Activated CD4-positive, alpha-beta T cell treated with anti-CD3 and anti-CD28 coated beads for 36 hours (primary cell): ENCODE measurements at regions not wholly inside any gene's neighbourhood (a gene's known extent, or its start where the extent isn't known, plus 50 kb on each side); places are given as distances from the start of the nearest gene placed in this dataset.
"Not testable (repeated sequence)": the region's sequence is repeated elsewhere in the genome, so short reads cannot be mapped to it uniquely, and the experiment has no call there.

Experiments used
- ATAC-seq: fragments of 200-7000 bp; cut with Tn5 transposase; one replicate; pipeline ENCODE4 v1.10.0; 2021; ENCODE audit warnings: mild to moderate bottlenecking, moderate library complexity
- CTCF ChIA-PET: fragments of 350-600 bp; sonication (Branson Sonifier 250); formaldehyde crosslinking; loops from one replicate; lab custom pipeline; 2021; ENCODE audit warnings: antibody characterized with exemption; lab: Charles Lee
- POLR2A ChIA-PET: fragments of 350-600 bp; sonication (Branson Sonifier 250); formaldehyde crosslinking; loops from one replicate; lab custom pipeline; 2021; ENCODE audit warnings: antibody characterized with exemption, inconsistent platforms; lab: Charles Lee
- DNase-seq: peaks from one replicate; pipeline ENCODE4 v3.0.0-alpha.2; 2020
- H3K27ac Mint-ChIP-seq: one replicate; pipeline ENCODE4 v1.8.0; 2021; ENCODE audit warnings: mixed read lengths
- H3K27me3 Mint-ChIP-seq: one replicate; pipeline ENCODE4 v1.8.0; 2021; ENCODE audit warnings: mixed read lengths
- H3K36me3 Mint-ChIP-seq: one replicate; pipeline ENCODE4 v1.8.0; 2021; ENCODE audit warnings: low read depth, mixed read lengths
- H3K4me1 Mint-ChIP-seq: one replicate; pipeline ENCODE4 v1.8.0; 2021; ENCODE audit warnings: mixed read lengths
- H3K4me3 Mint-ChIP-seq: one replicate; pipeline ENCODE4 v1.8.0; 2021; ENCODE audit warnings: mild to moderate bottlenecking, moderate library complexity, mixed read lengths
- H3K9me3 Mint-ChIP-seq: one replicate; pipeline ENCODE4 v1.8.0; 2021; ENCODE audit warnings: low read depth, mixed read lengths
- intact Hi-C, 2 experiments: fragments of 100-400 bp; cut with DNase I in 1 of 2; cut with micrococcal nuclease in 1 of 2; formaldehyde crosslinking; loops; one replicate each; pipeline versions ENCODE4 v1.14.2 to v1.15.1; 2022 to 2024; cut with DNase I, micrococcal nuclease

GRCh38 chr19:30066781-30067759, 125.0 kb downstream of the URI1 start:
- intact Hi-C loops, result no loop called here
- Mint-ChIP-seq H3K4me3 (no peak overlapping the region), H3K36me3 (no peaks in the 10 kb centered on the region), H3K27ac (no peak overlapping the region), H3K4me1 (no peaks in the 10 kb centered on the region), H3K27me3 (no peaks in the 10 kb centered on the region), H3K9me3 (no peaks in the 10 kb centered on the region)
- no peak for ATAC-seq
- ChIA-PET CTCF (interaction anchor here (0.5 to 1.1 kb wide), 2 partner anchors 11 to 485 kb away, joined by 3 read pairs; no protein-coding TSS in a partner anchor), POLR2A (interaction anchor here (0.6 kb wide), 1 partner anchor 73 kb away, joined by 4 read pairs; no protein-coding TSS in a partner anchor)
- no peak for DNase-seq

- H3K4me1 Mint-ChIP-seq, H3K9me3 Mint-ChIP-seq, intact Hi-C loops, DNase-seq, H3K27me3 Mint-ChIP-seq, H3K36me3 Mint-ChIP-seq, H3K27ac Mint-ChIP-seq, POLR2A ChIA-PET, CTCF ChIA-PET, ATAC-seq, H3K4me3 Mint-ChIP-seq: not testable (repeated sequence)
These were observed 126.0 kb downstream of the URI1 start for GRCh38 chr19:30067956-30068506.

- ATAC-seq, result no peak
- no peak overlapping the region for H3K27ac Mint-ChIP-seq
- ChIA-PET POLR2A (no interaction called here), CTCF (no interaction called here)
- intact Hi-C loops, result no loop called here
- no peaks in the 10 kb centered on the region for H3K27me3 Mint-ChIP-seq
- H3K4me3 Mint-ChIP-seq, result no peak overlapping the region
- H3K36me3 Mint-ChIP-seq, result no peaks in the 10 kb centered on the region
- no peak for DNase-seq
- H3K4me1 Mint-ChIP-seq, result no peaks in the 10 kb centered on the region
- no peaks in the 10 kb centered on the region for H3K9me3 Mint-ChIP-seq
These were observed 126.7 kb downstream of the URI1 start for GRCh38 chr19:30068528-30069395.

- intact Hi-C loops, result no loop called here
- POLR2A ChIA-PET, result no interaction called here
- no peak for ATAC-seq
- DNase-seq, result no peak
- Mint-ChIP-seq H3K4me1 (no peaks in the 10 kb centered on the region), H3K4me3 (no peak overlapping the region), H3K27ac (no peak overlapping the region), H3K9me3 (no peaks in the 10 kb centered on the region), H3K36me3 (no peaks in the 10 kb centered on the region), H3K27me3 (no peaks in the 10 kb centered on the region)
- CTCF ChIA-PET, result no interaction called here
These were observed 127.6 kb downstream of the URI1 start for GRCh38 chr19:30069535-30070197.

- H3K4me1 Mint-ChIP-seq, result no peaks in the 10 kb centered on the region
- no peaks in the 10 kb centered on the region for H3K36me3 Mint-ChIP-seq
- H3K4me3 Mint-ChIP-seq, result no peak overlapping the region
- ChIA-PET CTCF (no interaction called here), POLR2A (no interaction called here)
- DNase-seq (no peak), ATAC-seq (no peak)
- H3K9me3 Mint-ChIP-seq, result no peaks in the 10 kb centered on the region
- intact Hi-C loops, result no loop called here
- no peaks in the 10 kb centered on the region for H3K27me3 Mint-ChIP-seq
- no peak overlapping the region for H3K27ac Mint-ChIP-seq
These were observed 128.3 kb downstream of the URI1 start for GRCh38 chr19:30070198-30070967.

GRCh38 chr19:30070968-30071632, 129.1 kb downstream of the URI1 start:
- intact Hi-C loops, result no loop called here
- no peaks in the 10 kb centered on the region for H3K9me3 Mint-ChIP-seq
- H3K36me3 Mint-ChIP-seq, result no peaks in the 10 kb centered on the region
- DNase-seq, result no peak
- no peak overlapping the region for H3K27ac Mint-ChIP-seq
- CTCF ChIA-PET, result no interaction called here
- no peak for ATAC-seq
- POLR2A ChIA-PET, result interaction anchor here (0.7 kb wide), 1 partner anchor 550 kb away, joined by 3 read pairs; no protein-coding TSS in a partner anchor
- H3K4me3 Mint-ChIP-seq, result no peak overlapping the region
- H3K4me1 Mint-ChIP-seq, result no peaks in the 10 kb centered on the region
- H3K27me3 Mint-ChIP-seq, result peaks cover 2% of the 10 kb centered on the region

GRCh38 chr19:30071871-30072270, 129.8 kb downstream of the URI1 start:
- intact Hi-C loops, result no loop called here
- Mint-ChIP-seq H3K9me3 (no peaks in the 10 kb centered on the region), H3K36me3 (no peaks in the 10 kb centered on the region), H3K4me1 (no peaks in the 10 kb centered on the region), H3K27ac (no peak overlapping the region), H3K27me3 (peaks cover 2% of the 10 kb centered on the region), H3K4me3 (no peak overlapping the region)
- DNase-seq (no peak), ATAC-seq (no peak)
- POLR2A ChIA-PET, result interaction anchor here (0.7 kb wide), 1 partner anchor 550 kb away, joined by 3 read pairs; no protein-coding TSS in a partner anchor
- CTCF ChIA-PET, result no interaction called here

GRCh38 chr19:30073152-30074000, 131.3 kb downstream of the URI1 start:
- H3K27me3 Mint-ChIP-seq, result peaks cover 2% of the 10 kb centered on the region
- no peaks in the 10 kb centered on the region for H3K9me3 Mint-ChIP-seq
- POLR2A ChIA-PET, result no interaction called here
- no peaks in the 10 kb centered on the region for H3K36me3 Mint-ChIP-seq
- H3K4me1 Mint-ChIP-seq, result no peaks in the 10 kb centered on the region
- CTCF ChIA-PET, result interaction anchor here (0.6 to 0.8 kb wide), 3 partner anchors 17 to 220 kb away, joined by 3 to 4 read pairs (median 3); no protein-coding TSS in a partner anchor
- no peak overlapping the region for H3K4me3 Mint-ChIP-seq
- intact Hi-C loops, result no loop called here
- no peak overlapping the region for H3K27ac Mint-ChIP-seq
- DNase-seq, result no peak
- no peak for ATAC-seq

- CTCF ChIA-PET, result interaction anchor here (0.6 to 0.8 kb wide), 2 partner anchors 18 to 221 kb away, joined by 3 to 4 read pairs; no protein-coding TSS in a partner anchor
- Mint-ChIP-seq H3K27me3 (peaks cover 2% of the 10 kb centered on the region), H3K9me3 (no peaks in the 10 kb centered on the region), H3K4me3 (no peak overlapping the region), H3K27ac (no peak overlapping the region), H3K36me3 (no peaks in the 10 kb centered on the region), H3K4me1 (no peaks in the 10 kb centered on the region)
- ATAC-seq, result no peak
- intact Hi-C loops, result no loop called here
- POLR2A ChIA-PET, result no interaction called here
- no peak for DNase-seq
These were observed 132.1 kb downstream of the URI1 start for GRCh38 chr19:30074096-30074495.
